OCI-LY3 (cell line): ENCODE measurements at regions not wholly inside any gene's neighbourhood (a gene's known extent, or its start where the extent isn't known, plus 50 kb on each side); places are given as distances from the start of the nearest gene placed in this dataset.
"Not testable (repeated sequence)": the region's sequence is repeated elsewhere in the genome, so short reads cannot be mapped to it uniquely, and the experiment has no call there.

Source experiments
- H2AFZ ChIP-seq: fragments of 200-600, 300-600 bp; shearing (Covaris generic); 2 replicates; pipeline ENCODE4 v1.6.0; 2014; ENCODE audit warnings: antibody characterized with exemption, low read depth, low read length
- H3K27ac ChIP-seq: fragments of 200-600, 300-600 bp; sonication (generic); 2 replicates; pipeline ENCODE4 v1.5.1; 2014; ENCODE audit warnings: mild to moderate bottlenecking, low read length, moderate library complexity, mixed read lengths
- H3K27me3 ChIP-seq: fragments of 200-600, 300-600 bp; sonication (generic); 2 replicates; pipeline ENCODE4 v1.6.1; 2014; ENCODE audit warnings: low read depth, low read length, mixed read lengths
- H3K36me3 ChIP-seq: fragments of 200-600, 300-600 bp; sonication (generic); replicated peaks from 2 replicates; pipeline ENCODE3; 2014; ENCODE audit warnings: low read depth, low read length, mixed read lengths
- H3K4me1 ChIP-seq: fragments of 300-600, 200-600 bp; sonication (generic); 2 replicates; pipeline ENCODE4 v1.6.1; 2014; ENCODE audit warnings: low read length, mixed read lengths
- H3K4me2 ChIP-seq: fragments of 200-600, 300-600 bp; sonication (generic); 2 replicates; pipeline ENCODE4 v1.6.1; 2014; ENCODE audit warnings: low read length, mixed read lengths
- H3K4me3 ChIP-seq: fragments of 300-600, 200-600 bp; sonication (generic); 2 replicates; pipeline ENCODE4 v1.5.1; 2014; ENCODE audit warnings: antibody characterized with exemption, mild to moderate bottlenecking, low read length, moderate library complexity
- H3K79me2 ChIP-seq: fragments of 300-600, 200-600 bp; shearing (Covaris generic); 2 replicates; pipeline ENCODE4 v1.6.1; 2014; ENCODE audit warnings: mild to moderate bottlenecking, low read length, mixed read lengths
- H3K9ac ChIP-seq: fragments of 300-600, 200-600 bp; shearing (Covaris generic); 2 replicates; pipeline ENCODE4 v1.6.0; 2014; ENCODE audit warnings: mild to moderate bottlenecking, low read length, moderate library complexity
- H3K9me3 ChIP-seq: fragments of 200-600, 300-600 bp; shearing (Covaris generic); 2 replicates; pipeline ENCODE4 v1.6.1; 2014; ENCODE audit warnings: low read length, mixed read lengths; ENCODE audit not compliant: insufficient read depth
- H4K20me1 ChIP-seq: fragments of 200-600, 300-600 bp; sonication (generic); 2 replicates; pipeline ENCODE4 v1.6.1; 2016; ENCODE audit warnings: low read length, mixed read lengths; ENCODE audit not compliant: insufficient read depth
- CTCF ChIP-seq: fragments of 200-600, 300-600 bp; sonication (generic); IDR thresholded peaks from 2 replicates; pipeline ENCODE4 v1.5.1; 2014; ENCODE audit warnings: antibody characterized with exemption, low read length, low read depth
- EZH2phosphoT487 ChIP-seq: fragments of 200-600 bp; shearing (Covaris generic); IDR thresholded peaks from 2 replicates; pipeline ENCODE4 v1.6.1; 2018; ENCODE audit warnings: antibody characterized with exemption, mixed run types, low read depth

- H2AFZ ChIP-seq, result no peak overlapping the region
- no peaks in the 10 kb centered on the region for H4K20me1 ChIP-seq
- H3K4me1 ChIP-seq, result no peaks in the 10 kb centered on the region
- no peak overlapping the region for H3K27ac ChIP-seq
- no peaks in the 10 kb centered on the region for H3K27me3 ChIP-seq
- TF ChIP-seq CTCF (no peak), EZH2phosphoT487 (no peak)
- no peaks in the 10 kb centered on the region for H3K79me2 ChIP-seq
- no peak overlapping the region for H3K4me3 ChIP-seq
- H3K4me2 ChIP-seq, result no peak overlapping the region
- no peak overlapping the region for H3K9ac ChIP-seq
- no peaks in the 10 kb centered on the region for H3K9me3 ChIP-seq
- H3K36me3 ChIP-seq, result no peaks in the 10 kb centered on the region
These were observed 126.9 kb upstream of the FOXD4L5 start for GRCh38 chr9:65411901-65412300.

- Histone ChIP-seq H3K4me3 (no peak overlapping the region), H3K9me3 (no peaks in the 10 kb centered on the region), H3K4me1 (no peaks in the 10 kb centered on the region), H4K20me1 (no peaks in the 10 kb centered on the region), H3K27me3 (no peaks in the 10 kb centered on the region), H3K36me3 (no peaks in the 10 kb centered on the region), H3K79me2 (no peaks in the 10 kb centered on the region), H3K27ac (no peak overlapping the region), H2AFZ (no peak overlapping the region), H3K9ac (no peak overlapping the region), H3K4me2 (no peak overlapping the region)
- TF ChIP-seq EZH2phosphoT487, result no peak
These were observed 126.3 kb upstream of the FOXD4L5 start for GRCh38 chr9:65411336-65411735.

GRCh38 chr9:65410926-65411325 is 125.9 kb upstream of the FOXD4L5 start:
- Histone ChIP-seq H4K20me1 (no peaks in the 10 kb centered on the region), H2AFZ (no peak overlapping the region), H3K9ac (no peak overlapping the region), H3K4me1 (no peaks in the 10 kb centered on the region), H3K9me3 (no peaks in the 10 kb centered on the region), H3K27me3 (no peaks in the 10 kb centered on the region), H3K79me2 (no peaks in the 10 kb centered on the region), H3K27ac (no peak overlapping the region), H3K36me3 (no peaks in the 10 kb centered on the region), H3K4me2 (no peak overlapping the region), H3K4me3 (no peak overlapping the region)
- TF ChIP-seq EZH2phosphoT487, result no peak

- Histone ChIP-seq H4K20me1 (no peaks in the 10 kb centered on the region), H3K4me1 (no peaks in the 10 kb centered on the region), H3K79me2 (no peaks in the 10 kb centered on the region), H3K4me2 (no peak overlapping the region), H3K9me3 (no peaks in the 10 kb centered on the region), H3K4me3 (no peak overlapping the region), H2AFZ (no peak overlapping the region), H3K27ac (no peak overlapping the region), H3K9ac (no peak overlapping the region), H3K36me3 (no peaks in the 10 kb centered on the region), H3K27me3 (no peaks in the 10 kb centered on the region)
- TF ChIP-seq EZH2phosphoT487 (no peak), CTCF (no peak)
These were observed 124.5 kb upstream of the FOXD4L5 start for GRCh38 chr9:65409471-65409980.

- not testable (repeated sequence) for H3K4me3 ChIP-seq, H3K9ac ChIP-seq, H3K79me2 ChIP-seq, H4K20me1 ChIP-seq, H2AFZ ChIP-seq, H3K9me3 ChIP-seq, H3K27me3 ChIP-seq, H3K4me1 ChIP-seq, H3K36me3 ChIP-seq, H3K27ac ChIP-seq, H3K4me2 ChIP-seq
These were observed 123.8 kb upstream of the FOXD4L5 start for GRCh38 chr9:65408806-65409205.

- not testable (repeated sequence) for H3K79me2 ChIP-seq, H3K27ac ChIP-seq, H3K4me3 ChIP-seq, H3K9ac ChIP-seq, H4K20me1 ChIP-seq, H3K4me1 ChIP-seq, H2AFZ ChIP-seq, H3K36me3 ChIP-seq, H3K9me3 ChIP-seq, H3K27me3 ChIP-seq, H3K4me2 ChIP-seq
These were observed 121.6 kb upstream of the FOXD4L5 start for GRCh38 chr9:65406625-65407024.

GRCh38 chr9:65405766-65406165 is 120.8 kb upstream of the FOXD4L5 start:
- H4K20me1 ChIP-seq, H3K79me2 ChIP-seq, H3K4me2 ChIP-seq, H3K36me3 ChIP-seq, H3K9ac ChIP-seq, H3K4me1 ChIP-seq, H3K9me3 ChIP-seq, H2AFZ ChIP-seq, H3K27me3 ChIP-seq, H3K27ac ChIP-seq, H3K4me3 ChIP-seq: not testable (repeated sequence)
